ENCODE measurements at regions not wholly inside any gene's neighbourhood (a gene's known extent, or its start where the extent isn't known, plus 50 kb on each side); places are given as distances from the start of the nearest gene placed in this dataset.

DNA sequence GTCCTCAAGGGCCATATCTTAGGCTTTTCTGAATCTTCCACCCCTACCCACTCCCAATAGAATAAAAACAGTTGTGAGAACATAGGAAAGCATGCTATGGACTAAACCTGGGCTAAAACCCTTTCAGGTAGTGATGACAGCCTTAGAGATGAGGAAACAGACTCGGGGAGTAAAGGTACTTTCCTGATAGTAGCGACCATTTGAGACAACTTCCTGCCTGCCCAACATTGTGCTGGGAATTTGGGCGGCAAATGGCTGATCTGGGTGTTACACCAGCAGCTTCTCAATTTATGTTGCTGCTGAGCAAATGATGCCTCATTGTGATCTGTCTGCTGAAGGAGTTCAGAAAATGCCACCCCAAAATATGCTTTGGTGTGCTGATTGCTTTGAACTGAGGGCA lies 66.6 kb downstream of the TMEM17 start:
- DNase-seq (ENCODE audit: low read depth) = no peak
- H3K4me3 ChIP-seq (ENCODE audit: low read length) = no peak overlapping the region
- TF ChIP-seq, protein P1, sequence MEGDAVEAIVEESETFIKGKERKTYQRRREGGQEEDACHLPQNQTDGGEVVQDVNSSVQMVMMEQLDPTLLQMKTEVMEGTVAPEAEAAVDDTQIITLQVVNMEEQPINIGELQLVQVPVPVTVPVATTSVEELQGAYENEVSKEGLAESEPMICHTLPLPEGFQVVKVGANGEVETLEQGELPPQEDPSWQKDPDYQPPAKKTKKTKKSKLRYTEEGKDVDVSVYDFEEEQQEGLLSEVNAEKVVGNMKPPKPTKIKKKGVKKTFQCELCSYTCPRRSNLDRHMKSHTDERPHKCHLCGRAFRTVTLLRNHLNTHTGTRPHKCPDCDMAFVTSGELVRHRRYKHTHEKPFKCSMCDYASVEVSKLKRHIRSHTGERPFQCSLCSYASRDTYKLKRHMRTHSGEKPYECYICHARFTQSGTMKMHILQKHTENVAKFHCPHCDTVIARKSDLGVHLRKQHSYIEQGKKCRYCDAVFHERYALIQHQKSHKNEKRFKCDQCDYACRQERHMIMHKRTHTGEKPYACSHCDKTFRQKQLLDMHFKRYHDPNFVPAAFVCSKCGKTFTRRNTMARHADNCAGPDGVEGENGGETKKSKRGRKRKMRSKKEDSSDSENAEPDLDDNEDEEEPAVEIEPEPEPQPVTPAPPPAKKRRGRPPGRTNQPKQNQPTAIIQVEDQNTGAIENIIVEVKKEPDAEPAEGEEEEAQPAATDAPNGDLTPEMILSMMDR (IDR thresholded peaks at IDR 0.05; ENCODE audit: insufficient read depth, low read depth, low read length, missing control alignments) = no peak

DNA sequence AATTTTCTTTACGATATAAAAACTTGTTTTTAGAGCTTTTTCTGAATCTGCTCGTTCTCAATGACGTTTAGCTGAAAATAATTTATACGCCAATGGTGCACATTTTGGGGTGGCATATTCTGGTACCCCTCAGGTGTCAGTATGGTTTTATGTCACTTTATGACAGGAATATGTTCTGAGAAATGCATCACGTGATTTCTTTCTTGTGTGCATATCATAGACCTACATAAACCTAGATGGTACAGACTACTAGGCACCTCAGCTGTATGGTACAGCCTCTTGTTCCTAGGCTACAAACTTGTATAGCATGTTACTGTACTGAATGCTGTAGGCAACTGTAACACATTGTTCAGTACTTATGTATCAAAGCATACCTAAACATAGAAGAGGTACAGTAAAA lies 68.2 kb downstream of the TMEM17 start:
- DNase-seq (ENCODE audit: low read depth) = no peak
- TF ChIP-seq, protein P1 (IDR thresholded peaks at IDR 0.05; ENCODE audit: insufficient read depth, low read depth, low read length, missing control alignments) = no peak
- no peak overlapping the region for H3K4me3 ChIP-seq (ENCODE audit: low read length)

DNA sequence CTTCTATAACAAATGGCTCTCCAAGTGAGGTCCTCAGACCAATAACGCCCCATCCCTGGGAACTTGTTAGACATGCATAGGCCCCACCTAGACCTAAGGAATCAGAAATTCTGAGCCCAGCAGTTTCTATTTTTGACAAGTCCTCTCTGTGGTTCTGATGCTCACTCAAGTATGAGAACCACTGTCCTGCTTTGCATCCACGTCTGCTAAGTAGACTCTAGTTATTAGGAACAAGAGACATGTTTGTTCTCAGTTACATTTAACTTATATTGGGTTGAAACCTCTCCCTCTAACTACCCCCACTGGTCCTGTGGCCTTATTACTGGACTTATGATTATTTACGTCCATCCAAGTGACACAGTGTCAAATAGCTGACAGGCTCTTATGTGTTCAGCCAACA lies 70.3 kb downstream of the TMEM17 start:
- H3K4me3 ChIP-seq (ENCODE audit: low read length) = no peak overlapping the region
- TF ChIP-seq, protein P1 (IDR thresholded peaks at IDR 0.05; ENCODE audit: insufficient read depth, low read depth, low read length, missing control alignments) = no peak
- DNase-seq (ENCODE audit: low read depth) = no peak

DNA sequence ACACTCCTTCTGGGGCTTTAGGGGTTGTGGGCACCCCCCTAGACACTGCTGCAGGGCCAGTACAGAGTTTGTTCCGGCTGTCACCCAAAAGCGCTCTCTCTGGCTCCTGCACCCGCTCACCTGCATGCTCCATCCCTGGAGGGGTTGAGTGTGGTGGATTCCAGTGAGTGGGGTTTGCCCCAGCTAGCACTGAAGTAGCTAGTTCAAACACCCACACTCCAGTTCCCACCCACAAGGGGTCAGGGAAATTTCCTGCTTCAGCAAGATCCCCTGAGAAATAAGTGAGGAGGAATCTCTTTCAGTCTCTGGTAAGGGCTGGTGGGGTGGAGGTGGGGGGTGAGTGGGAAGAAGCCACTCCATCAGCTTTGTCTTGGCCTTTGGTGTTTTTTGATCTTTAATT lies 73.6 kb downstream of the TMEM17 start:
- DNase-seq (ENCODE audit: low read depth) = no peak
- no peak overlapping the region for H3K4me3 ChIP-seq (ENCODE audit: low read length)
- TF ChIP-seq, protein P1 (IDR thresholded peaks at IDR 0.05; ENCODE audit: insufficient read depth, low read depth, low read length, missing control alignments) = no peak

DNA sequence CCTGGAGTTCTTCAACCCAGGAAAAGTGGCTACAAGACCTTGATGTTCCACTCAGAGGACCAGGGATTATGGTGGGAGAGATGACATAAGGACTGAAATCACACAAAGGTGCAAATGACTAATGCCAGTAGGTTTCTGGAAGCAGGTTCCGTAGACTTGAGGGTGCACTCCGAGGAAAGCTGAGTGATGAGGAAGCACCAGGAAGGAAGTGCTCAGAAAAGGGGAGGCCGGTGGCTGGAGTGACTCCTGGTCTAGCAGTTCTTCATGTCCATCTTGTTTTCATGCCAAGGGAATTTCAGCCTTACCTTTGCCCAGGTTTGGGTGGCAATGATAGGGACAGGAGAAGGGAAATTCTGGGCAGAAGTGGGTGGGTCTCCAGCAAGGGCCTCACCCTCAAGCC lies 74.5 kb downstream of the TMEM17 start:
- DNase-seq (ENCODE audit: low read depth) = no peak
- TF ChIP-seq, protein P1 (IDR thresholded peaks at IDR 0.05; ENCODE audit: insufficient read depth, low read depth, low read length, missing control alignments) = no peak
- no peak overlapping the region for H3K4me3 ChIP-seq (ENCODE audit: low read length)

DNA sequence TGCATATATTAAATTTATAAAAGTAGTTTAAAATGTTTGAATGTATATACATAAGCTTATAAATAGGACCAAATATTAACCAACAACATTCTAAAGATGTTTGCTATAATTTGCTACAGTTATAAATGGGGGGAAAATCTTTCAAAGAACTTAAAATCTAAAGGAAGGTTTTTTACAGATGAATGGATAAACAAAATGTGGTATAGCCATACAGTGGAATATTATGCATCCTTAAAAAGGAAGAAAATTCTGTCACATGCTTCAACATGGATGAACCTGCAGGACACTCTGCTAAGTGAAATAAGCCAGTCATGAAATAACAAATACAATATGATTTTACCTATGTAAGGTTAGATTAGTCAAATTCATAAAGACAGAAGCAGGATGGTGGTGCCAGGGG lies 75.8 kb downstream of the TMEM17 start:
- DNase-seq (ENCODE audit: low read depth) = no peak
- no peak overlapping the region for H3K4me3 ChIP-seq (ENCODE audit: low read length)
- TF ChIP-seq, protein P1 (IDR thresholded peaks at IDR 0.05; ENCODE audit: insufficient read depth, low read depth, low read length, missing control alignments) = no peak

DNA sequence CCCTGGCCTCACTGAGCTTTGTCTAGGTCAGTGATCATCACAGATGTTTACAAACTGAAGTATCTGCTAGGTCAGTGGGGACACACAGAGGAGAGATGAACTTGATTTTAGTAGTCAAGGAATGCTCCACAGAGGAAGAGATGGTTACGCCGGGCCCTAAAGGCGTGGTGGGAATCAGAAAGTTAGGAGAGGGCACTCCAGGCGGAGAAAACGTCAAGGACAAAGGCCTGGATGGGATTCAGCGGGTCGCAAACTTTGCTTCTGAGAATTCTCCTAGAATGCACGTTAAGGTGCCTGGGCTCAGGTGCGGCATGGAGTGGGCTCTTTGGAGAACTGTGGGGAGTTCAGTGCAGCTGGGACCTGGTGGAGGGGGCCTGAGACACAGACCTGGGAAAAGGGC lies 78.8 kb downstream of the TMEM17 start:
- TF ChIP-seq, protein P1 (IDR thresholded peaks at IDR 0.05; ENCODE audit: insufficient read depth, low read depth, low read length, missing control alignments) = no peak
- no peak for DNase-seq (ENCODE audit: low read depth)
- no peak overlapping the region for H3K4me3 ChIP-seq (ENCODE audit: low read length)
